ENCODE measurements at regions not wholly inside any gene's neighbourhood (a gene's known extent, or its start where the extent isn't known, plus 50 kb on each side); places are given as distances from the start of the nearest gene placed in this dataset.

GRCh38 chrX:104513162-104513561 is 52.8 kb upstream of the IL1RAPL2 start:
- TF ChIP-seq CTCF (IDR thresholded peaks at IDR 0.05; ENCODE audit: control extremely low read depth, extremely low read depth, low read depth, missing control alignments), result no peak
- ChIA-PET POLR2A (no interaction called here), CTCF (no interaction called here)
- DNase-seq (ENCODE audit: extremely low spot score), result no peak

GRCh38 chrX:104510801-104511200 is 55.2 kb upstream of the IL1RAPL2 start:
- ChIA-PET CTCF (no interaction called here), POLR2A (no interaction called here)
- DNase-seq (ENCODE audit: extremely low spot score), result no peak
- TF ChIP-seq CTCF (IDR thresholded peaks at IDR 0.05; ENCODE audit: control extremely low read depth, extremely low read depth, low read depth, missing control alignments), result no peak

GRCh38 chrX:104502460-104502859 is 63.5 kb upstream of the IL1RAPL2 start:
- no peak for TF ChIP-seq CTCF (IDR thresholded peaks at IDR 0.05; ENCODE audit: control extremely low read depth, extremely low read depth, low read depth, missing control alignments)
- ChIA-PET CTCF (no interaction called here), POLR2A (no interaction called here)
- DNase-seq (ENCODE audit: extremely low spot score), result no peak

- no peak for DNase-seq (ENCODE audit: extremely low spot score)
- CTCF ChIA-PET, result no interaction called here
- TF ChIP-seq CTCF (IDR thresholded peaks at IDR 0.05; ENCODE audit: control extremely low read depth, extremely low read depth, low read depth, missing control alignments), result no peak
These were observed 77.2 kb upstream of the IL1RAPL2 start for GRCh38 chrX:104488811-104489210.

GRCh38 chrX:104486691-104487090 is 79.3 kb upstream of the IL1RAPL2 start:
- no peak for TF ChIP-seq CTCF (IDR thresholded peaks at IDR 0.05; ENCODE audit: control extremely low read depth, extremely low read depth, low read depth, missing control alignments)
- ChIA-PET CTCF (no interaction called here), POLR2A (no interaction called here)
- DNase-seq (ENCODE audit: extremely low spot score), result no peak

More at GRCh38 chrX:104488811-104489210, 77.2 kb upstream of the IL1RAPL2 start:
- POLR2A ChIA-PET, result no interaction called here

- TF ChIP-seq CTCF (IDR thresholded peaks at IDR 0.05; ENCODE audit: control extremely low read depth, extremely low read depth, low read depth, missing control alignments), result no peak
- ChIA-PET CTCF (no interaction called here), POLR2A (no interaction called here)
- no peak for DNase-seq (ENCODE audit: extremely low spot score)
These were observed 83.2 kb upstream of the IL1RAPL2 start for GRCh38 chrX:104482757-104483156.

GRCh38 chrX:104469771-104470170 is 96.2 kb upstream of the IL1RAPL2 start:
- no peak for TF ChIP-seq CTCF (IDR thresholded peaks at IDR 0.05; ENCODE audit: control extremely low read depth, extremely low read depth, low read depth, missing control alignments)
- POLR2A ChIA-PET, result no interaction called here
- CTCF ChIA-PET, result no interaction called here
- DNase-seq (ENCODE audit: extremely low spot score), result no peak

Measured in GM10248 (cell line).